ENCODE measurements at regions not wholly inside any gene's neighbourhood (a gene's known extent, or its start where the extent isn't known, plus 50 kb on each side); places are given as distances from the start of the nearest gene placed in this dataset.
"Not testable (repeated sequence)": the region's sequence is repeated elsewhere in the genome, so short reads cannot be mapped to it uniquely, and the experiment has no call there.

DNA sequence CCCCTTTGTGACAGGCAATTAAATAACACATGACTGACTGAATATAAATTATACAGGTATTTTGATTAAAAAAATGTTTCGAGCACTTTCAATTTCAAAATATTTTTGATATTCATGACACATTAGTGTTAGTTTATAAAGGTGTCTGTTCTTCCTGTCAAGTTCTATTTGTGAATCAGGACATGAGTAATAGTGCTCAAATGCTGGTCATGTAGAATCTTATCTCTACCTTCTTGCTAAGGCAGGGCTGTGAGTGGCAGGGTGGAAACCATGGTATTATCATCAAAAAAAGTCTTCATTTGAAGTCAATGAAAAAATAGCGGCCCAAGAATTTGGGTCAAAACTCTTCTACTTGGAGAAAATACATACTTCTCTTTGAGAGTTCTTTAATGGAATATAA is 250.2 kb downstream of the DACT1 start:
- no peak for DNase-seq (ENCODE audit: low read depth)

DNA sequence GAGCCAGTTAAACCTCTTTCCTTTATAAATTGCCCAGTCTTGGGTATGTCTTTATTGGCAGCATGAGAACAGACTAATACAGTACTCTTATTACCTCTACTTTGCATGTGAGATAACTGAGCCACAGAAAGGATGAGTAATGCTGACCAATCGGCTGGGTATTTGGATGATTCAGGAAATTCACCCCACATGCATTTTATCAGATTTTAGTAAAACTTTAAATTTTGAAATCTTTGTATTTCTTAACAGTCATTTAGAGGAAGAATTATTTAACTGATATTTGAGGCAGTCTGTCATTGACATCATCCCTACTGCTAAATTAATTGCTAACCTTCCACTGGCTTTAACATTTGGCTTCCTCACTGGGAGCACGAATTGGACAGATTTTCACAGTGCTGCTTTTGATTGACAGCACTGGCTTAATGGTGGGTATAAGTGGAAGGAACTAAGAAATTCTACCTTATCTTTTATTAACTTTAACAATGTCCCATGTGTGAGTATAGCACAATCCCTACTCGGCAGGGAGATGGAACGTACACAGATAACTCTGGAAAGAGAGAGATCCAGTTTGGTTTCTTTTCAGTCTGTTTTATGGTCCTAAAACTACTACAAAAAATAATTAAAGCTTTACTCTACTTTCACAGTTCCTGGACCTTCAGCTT is 261.0 kb downstream of the DACT1 start:
- no peak for DNase-seq (ENCODE audit: low read depth)

DNA sequence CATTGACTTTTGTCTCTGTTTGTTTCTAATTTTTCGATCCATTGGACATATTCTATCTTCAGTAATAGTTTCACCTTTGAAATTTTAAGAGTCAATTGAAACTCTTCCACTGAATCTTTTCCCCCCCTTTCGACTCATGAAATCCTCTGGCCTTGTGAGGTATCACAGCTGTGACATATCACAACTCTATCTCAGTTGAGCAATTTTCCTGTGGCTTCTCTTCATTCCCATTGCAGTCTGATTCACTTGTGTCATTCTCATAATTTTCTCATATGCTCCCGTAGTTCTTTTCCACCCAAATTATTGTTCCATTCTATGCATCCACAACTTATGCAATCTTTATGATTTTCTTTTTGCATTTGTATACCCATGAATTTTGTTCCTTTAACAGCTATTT is 261.6 kb downstream of the DACT1 start:
- DNase-seq (ENCODE audit: low read depth): no peak

DNA sequence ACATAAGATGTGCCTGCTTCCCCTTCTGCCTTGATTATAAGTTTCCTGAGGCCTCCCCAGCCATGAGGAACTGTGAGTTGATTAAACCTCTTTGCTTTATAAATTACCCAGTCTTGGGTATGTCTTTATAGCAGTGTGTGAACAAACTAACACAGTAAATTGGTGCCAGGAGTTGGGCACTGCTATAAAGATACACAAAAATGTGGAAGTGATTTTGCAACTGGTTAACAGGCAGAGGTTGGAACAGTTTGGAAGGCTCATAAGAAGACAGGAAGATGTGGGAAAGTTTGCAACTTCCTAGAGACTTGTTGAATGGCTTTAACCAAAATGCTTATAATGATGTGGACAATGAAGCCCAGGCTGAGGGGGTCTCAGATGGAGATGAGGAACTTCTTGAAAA is 264.1 kb downstream of the DACT1 start:
- no peak for DNase-seq (ENCODE audit: low read depth)

DNA sequence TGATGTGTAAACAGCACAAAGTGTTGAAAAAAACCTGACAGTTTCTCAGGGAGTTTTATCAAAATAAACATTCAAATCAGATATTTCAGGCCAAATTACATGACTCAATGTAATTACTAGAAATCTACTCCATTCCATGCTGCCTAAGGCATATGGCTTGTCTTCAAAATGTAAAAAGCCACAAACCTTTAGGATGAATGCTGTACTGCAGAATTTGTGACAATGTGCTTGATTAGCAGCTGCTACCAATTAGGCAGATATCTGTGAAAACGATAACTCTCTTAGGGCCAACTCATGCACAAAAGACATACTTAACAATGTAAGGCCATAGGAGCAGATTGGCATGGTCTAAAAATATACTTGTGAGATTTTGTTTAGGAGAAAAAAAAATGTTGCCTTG is 267.0 kb downstream of the DACT1 start:
- DNase-seq (ENCODE audit: low read depth): no peak

DNA sequence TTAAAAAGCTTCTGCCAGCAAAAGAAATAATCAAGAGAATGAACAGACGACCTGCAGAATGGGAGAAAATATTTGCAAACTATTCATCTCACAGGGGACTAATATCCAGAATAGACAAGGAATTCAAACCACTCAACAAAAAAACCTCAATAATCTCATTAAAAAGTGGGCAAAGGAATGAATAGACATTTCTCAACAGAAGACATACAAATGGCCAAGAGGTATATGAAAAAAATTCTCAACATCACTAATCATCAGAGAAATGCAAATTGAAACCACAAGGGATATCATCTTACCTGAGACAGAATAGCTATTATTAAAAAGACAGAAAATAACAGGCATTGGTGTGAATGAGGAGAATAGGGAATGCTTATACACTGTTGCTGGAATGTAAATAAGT is 270.0 kb downstream of the DACT1 start:
- no peak for DNase-seq (ENCODE audit: low read depth)

DNA sequence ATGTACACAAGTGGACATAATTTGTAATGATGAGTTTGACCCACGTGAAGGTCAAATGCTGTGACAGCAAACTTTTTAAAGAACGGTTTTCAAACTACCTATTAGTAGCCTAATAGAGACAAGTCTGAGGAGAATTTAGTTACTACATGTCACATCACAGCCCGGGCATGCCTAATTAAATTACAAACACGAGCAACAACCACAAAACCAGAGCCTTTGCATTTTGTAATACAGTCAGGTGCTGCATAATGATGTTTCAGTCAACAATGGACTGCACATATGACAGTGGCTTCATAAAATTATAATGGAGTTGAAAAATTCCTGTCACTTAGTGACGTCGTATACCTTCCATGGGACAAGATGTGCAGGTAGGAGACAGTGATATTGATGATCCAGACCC is 274.5 kb downstream of the DACT1 start:
- no peak for DNase-seq (ENCODE audit: low read depth)

DNA sequence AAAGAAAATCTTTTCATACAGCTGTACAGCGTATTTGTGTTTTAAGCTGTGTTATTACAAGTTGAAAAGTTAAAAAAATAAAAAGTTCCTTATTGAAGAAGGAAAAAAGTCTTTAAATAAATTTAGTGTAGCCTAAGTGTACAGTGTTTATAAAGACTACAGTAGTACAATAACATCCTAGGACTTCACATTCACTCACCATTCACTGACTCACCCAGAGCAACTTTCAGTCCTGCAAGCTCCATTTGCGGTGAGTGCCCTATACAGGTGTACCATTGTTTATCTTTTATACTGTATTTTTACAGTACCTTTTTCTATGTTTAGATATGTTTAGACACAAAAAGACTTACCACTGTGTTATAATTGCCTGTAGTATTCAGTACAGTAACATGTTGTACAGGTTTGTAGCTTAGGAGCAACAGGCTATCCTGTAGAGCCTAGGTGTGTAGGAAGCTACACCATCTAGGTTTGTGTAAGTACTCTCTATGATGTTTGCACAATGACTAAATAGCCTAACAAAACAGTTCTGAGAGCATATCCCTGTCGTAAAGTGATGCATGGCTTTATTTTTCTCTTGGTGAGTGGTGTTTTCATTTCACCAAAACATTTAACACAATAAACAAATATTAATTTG is 275.2 kb downstream of the DACT1 start:
- DNase-seq (ENCODE audit: low read depth): no peak

DNA sequence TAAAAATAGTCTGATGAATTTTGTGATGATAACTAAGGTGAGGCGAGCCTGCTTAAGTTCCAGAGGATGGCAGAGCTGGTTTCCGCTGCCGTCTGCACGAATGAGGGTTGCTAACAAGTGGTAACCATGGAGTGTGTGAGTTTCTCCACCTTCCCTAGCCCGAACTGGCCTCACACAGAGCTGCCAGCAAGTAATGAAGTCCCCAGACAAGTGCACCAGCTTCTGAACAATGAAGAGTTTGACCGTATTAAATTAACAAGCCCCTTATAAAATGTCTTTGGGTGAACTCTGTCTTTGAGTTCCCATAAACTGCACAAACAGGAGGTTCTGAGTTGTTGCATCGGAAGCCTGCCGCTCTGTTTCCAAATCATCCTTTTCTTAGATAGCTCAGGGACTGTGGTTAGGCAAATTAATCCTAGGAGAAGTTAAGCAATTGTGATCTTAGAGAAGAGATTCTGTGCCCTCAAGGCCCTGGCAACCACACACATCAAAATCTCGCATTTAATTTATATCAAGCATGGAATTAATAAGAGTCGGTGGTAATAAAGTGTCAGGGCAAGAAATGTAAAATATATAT is 274.1 kb upstream of the DAAM1 start:
- DNase-seq (ENCODE audit: low read depth): no peak

DNA sequence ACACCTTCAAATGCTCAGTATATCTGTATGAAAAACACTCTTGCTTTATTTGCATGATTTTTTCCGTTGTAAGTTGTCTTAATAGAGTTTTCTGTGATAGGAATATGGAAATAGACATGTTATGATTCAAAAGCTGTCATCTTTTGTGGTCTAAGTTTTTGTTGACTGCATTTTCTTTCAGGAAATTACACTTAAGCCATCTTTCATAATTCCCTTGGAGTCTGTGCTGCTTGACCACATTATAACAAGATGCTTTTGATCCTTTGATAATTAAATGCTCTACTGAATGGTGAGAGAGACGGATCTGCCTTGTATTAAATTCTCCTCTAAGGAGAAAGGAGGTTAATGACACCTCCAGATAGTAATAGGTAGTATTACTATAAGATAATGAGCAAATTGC is 272.8 kb upstream of the DAAM1 start:
- DNase-seq (ENCODE audit: low read depth): no peak

DNA sequence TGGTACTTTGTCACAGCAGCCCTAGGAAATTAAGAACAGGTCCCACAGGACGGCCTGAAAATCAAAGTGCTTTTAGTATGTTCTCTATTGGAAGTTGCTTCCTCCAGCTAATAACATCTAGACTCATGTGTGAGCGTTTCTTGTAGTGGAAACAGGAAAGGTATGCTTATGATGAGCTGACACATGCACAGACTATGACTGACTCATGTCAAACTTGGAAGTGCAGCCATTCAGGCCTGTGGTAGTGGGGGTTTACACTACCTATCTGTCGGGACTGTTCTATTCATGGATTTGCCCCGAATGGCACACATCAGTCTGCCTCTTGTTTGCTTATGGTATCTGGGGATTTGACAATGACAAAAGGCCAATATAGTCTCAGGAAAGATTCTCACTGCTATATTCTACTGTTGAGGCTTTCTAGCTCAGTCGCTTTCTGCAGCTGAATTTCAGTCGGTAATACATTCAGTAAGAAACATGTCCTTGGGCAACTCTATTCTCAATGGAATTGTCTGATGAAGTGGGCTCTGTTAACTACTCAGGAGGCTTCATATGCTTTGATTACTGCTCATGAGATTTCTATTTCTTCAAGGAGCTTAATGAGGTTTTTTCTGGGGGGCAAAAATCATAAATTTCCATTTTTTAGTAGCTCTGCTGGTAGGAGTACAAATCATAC is 270.3 kb upstream of the DAAM1 start:
- no peak for DNase-seq (ENCODE audit: low read depth)

DNA sequence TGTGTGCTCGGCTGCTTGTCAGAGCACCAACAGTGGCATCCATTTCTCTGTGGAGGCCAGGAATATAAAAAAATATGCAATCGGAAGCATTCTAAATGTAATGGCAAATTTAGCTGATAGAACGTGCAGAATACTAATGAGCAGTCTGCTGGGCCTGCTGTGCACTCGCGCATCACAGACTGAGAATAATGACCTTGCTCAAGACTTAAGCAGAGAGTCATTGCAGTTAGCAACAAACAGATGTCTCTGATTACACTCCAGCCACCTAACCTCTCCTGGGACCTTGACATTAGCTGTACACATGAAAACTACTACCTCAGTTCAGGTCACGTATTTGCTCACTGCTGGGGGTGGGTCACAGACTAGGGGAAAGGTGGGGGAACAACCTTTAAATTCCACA is 269.2 kb upstream of the DAAM1 start:
- DNase-seq (ENCODE audit: low read depth): no peak

DNA sequence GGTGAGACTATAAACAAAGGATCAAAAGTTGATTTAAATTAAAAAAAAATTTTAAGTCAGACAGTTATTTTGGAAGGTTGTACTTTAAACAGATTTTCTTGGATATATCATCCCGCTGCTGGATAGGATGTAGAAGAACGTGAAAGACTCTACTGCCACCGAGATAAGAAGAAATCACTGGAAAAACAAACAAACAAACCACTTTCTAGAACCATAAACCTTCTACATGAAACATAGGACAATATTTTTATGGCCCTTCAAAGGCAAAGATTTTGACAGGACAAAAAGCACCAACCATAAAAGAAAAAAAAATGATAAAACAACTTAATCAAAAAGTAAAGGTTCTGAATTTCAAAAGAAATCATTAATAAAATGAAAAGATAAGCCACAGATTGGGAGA is 268.2 kb upstream of the DAAM1 start:
- no peak for DNase-seq (ENCODE audit: low read depth)

DNA sequence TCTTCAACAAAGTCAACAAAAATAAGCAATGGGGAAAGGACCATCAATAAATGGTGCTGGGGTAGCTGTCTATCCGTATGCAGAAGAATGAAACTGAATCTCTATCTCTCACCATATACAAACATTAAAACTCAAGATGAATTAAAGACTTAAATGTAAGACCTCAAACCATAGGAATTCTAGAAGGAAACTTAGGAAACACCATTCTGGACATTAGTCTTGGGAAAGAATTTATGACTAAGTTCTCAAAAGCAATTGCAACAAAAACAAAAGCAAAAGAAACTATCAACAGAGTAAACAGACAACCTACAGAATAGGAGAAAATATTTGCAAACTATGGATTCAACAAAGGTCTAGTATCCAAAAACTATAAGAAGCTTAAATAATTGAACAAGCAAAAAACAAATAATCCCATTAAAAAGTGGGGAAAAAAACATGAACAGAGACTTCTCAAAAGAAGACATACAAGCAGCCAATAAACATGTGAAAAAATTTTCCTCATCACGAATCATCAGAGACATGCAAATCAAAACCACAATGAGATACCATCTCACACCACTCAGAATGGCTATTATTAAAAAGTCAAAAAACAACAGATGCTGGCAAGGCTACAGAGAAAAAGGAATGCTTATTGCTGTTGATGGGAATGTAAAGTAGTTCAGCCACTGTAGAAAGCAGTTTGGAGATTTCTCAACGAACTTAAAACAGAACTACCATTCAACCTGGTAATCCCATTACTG is 266.1 kb upstream of the DAAM1 start:
- DNase-seq (ENCODE audit: low read depth): not testable (repeated sequence)

DNA sequence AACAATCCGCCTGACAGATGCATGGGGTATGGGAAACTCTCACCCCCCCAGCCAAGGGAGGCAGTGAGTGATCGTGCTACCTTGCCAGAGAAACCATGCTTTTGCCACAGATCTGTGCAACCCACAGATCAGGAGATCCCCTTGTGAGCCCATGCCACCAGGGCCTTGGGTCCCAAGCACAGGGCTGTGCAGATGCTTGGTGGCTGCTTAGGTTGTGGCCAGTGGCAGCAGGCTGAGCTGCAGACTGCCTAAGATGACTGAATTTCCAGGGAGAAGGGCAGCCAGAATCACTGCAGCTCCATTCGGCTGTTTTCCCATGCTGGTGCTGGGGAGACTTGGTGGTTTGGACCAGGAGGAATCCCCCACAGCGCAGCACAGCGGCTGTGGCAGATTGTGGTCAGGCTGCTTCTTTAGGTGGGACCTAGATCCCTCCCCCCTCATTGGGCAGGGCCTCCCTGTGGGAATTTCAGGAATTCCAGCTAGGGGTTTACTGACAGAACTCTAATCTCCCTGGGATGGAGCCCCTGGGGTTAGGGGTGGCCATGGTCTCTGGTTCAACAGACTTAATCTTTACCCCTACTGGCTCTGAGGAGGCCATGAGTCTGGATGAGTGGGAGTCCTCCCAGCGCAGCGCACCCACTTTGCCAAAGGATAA is 264.6 kb upstream of the DAAM1 start:
- DNase-seq (ENCODE audit: low read depth): no peak

DNA sequence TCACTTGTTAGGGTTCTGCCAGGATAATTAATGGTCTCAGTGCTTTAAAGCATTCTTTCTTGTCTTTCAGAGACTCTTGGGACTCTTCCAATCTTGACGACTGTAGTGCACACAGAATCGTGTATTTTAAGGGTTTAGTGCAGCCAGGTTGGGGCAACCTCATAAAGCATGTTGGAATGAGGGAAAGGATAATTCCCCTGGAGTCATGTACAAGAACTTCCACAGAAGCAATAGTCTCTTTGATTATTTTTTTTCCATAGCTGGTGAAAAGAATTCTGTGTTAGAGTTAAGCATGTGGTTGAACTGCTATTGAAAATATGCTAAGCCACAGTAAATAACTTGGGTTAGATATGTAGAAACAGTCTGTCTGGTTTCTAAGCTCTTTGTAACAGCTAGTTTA is 246.8 kb upstream of the DAAM1 start:
- no peak for DNase-seq (ENCODE audit: low read depth)

DNA sequence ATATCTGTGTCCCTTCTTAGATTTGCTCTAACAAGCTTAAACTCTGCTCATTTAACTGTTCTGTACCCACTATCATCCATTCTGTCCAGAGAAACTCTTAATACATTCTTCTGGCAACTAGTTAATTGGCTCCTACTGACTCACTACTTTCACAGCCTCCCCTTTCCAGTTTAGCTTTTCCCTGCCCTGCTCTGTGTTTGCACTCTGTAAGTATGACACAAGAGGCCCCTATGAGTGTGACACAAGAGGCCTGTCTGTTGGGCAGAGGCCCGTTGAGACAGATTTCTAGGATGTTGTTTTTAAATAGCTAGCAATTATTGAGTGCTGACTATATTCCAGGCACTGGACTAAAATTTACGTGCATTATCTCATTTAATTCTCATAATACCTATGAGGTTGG is 246.0 kb upstream of the DAAM1 start:
- no peak for DNase-seq (ENCODE audit: low read depth)

DNA sequence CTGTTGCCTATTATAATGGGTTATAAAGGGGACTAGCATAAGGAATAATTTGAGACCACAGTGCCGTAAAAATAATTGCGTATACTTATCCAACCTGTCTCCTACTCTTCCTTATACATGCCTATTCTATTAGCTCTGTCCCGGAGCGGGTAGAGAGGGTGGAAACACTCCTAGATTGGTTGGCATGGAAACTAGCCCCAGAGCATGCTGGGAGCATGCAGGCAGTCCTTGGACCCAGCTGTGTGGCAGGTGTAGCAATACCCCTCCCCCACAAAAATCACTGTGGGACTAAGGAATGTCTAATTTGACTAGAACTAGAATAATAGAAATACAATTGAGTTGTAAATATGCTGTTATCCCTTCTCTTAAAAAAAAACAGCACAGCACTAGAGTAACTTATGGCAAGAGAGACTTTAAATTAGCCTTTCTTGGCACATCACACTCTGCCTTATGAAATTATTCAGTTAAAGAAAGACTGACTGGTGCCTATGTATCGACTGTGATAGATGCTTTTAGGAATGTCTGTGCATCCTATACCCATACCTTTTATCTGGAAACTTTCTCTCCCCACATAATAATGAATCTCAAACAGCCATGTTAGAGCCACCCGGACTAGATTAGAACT is 244.0 kb upstream of the DAAM1 start:
- no peak for DNase-seq (ENCODE audit: low read depth)

DNA sequence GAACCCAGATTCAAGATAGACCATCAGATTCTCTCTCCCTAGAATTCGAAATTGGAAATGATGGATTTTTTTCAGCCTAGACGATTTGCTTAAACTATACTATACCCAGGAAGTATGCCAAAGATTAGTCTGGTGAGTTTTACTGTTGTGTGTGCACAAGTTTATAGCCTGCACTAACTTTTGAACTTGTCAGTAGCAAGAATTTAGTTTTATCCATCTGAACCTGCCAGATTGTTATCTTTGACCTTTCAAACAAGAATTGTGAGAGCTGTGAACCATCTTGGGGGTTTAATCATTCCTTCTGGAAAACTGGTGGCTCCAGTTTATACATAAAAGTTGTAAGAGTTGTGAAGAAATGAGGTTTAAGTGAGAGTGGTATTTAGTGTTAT is 243.5 kb upstream of the DAAM1 start:
- DNase-seq (ENCODE audit: low read depth): no peak

DNA sequence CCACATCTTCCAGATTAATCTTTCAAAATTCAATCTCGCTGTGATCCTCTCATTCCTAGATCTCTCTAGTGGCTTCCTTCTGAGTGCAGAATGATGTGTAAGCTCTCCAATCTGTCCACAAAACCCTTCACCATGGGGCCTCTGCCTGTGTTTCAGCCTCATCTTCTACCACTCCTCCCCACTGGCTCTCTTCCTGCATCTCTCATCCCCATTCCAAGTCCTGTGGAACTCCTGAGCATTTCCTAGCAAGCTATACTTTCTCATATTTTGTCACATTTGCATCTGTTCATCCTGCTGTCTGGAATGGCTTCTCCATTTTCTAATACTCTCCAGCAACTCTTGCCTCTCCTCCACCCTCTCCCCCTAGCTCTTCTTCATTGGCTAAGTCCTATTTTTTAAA is 242.0 kb upstream of the DAAM1 start:
- DNase-seq (ENCODE audit: low read depth): no peak

DNA sequence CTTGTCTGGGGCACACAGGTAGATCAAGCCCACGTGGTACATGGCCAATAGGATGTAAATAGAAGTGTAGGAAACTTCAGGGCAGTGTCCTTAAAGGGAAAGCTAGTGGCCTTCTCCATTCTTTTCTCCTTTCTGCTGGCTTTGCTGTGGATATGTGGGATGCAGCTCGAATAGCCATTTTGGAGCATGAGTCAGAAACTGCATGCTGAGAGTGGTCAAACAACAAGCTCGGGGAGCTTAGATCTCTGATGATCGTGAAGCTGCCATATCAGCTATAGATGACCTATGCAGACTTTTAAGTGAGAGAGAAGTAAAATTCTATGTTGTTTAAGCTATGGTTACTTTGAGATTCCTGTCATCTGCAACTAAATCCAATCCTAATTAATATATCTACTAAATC is 241.3 kb upstream of the DAAM1 start:
- DNase-seq (ENCODE audit: low read depth): no peak

All from T follicular helper cell (primary cell).